T47D (cell line): ENCODE measurements at regions not wholly inside any gene's neighbourhood (a gene's known extent, or its start where the extent isn't known, plus 50 kb on each side); places are given as distances from the start of the nearest gene placed in this dataset.
"Not testable (repeated sequence)": the region's sequence is repeated elsewhere in the genome, so short reads cannot be mapped to it uniquely, and the experiment has no call there.

Source experiments
- DNase-seq, 2 experiments: peaks; one replicate each; pipeline versions ENCODE4 v3.0.0 to v3.0.0-alpha.2; 2011 to 2012; ENCODE audit warnings: low read depth in 1 of 2, low spot score in 1 of 2
- JUND ChIP-seq: IDR thresholded peaks from 2 replicates; pipeline ENCODE4 v1.6.1; 2012; ENCODE audit warnings: low read depth
- in situ Hi-C: cut with HindIII; loops from 2 replicates; pipeline ENCODE4 v1.10.0; 2016; ENCODE audit warnings: low sequenced_read_pairs, low pct_unique_long_range_greater_than_20kb

DNA sequence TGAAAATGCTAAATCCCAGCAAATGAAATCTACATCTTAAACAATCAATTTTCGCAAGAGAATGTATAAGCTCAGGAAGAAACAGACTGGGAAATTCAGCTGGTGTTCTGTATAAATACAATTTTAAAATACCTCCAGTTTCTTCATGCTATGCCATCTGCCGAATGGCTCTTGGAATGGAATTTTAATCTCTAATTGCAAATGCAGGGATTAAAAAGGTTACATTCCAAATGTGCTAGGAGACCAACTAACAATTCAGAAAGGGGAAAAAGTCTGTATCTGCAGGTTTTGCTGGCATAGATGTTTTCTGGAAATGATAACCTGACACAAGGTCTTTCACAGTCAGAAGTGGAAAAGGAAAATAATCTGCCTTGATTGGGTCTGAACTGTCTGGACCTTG is 379.7 kb downstream of the MAT2B start:
- no peak for DNase-seq
- in situ Hi-C loops: no loop called here
- TF ChIP-seq JUND: no peak

- in situ Hi-C loops: no loop called here
- no peak for DNase-seq
- TF ChIP-seq JUND: no peak
These were observed 382.4 kb downstream of the MAT2B start for GRCh38 chr5:163887854-163888253.

DNA sequence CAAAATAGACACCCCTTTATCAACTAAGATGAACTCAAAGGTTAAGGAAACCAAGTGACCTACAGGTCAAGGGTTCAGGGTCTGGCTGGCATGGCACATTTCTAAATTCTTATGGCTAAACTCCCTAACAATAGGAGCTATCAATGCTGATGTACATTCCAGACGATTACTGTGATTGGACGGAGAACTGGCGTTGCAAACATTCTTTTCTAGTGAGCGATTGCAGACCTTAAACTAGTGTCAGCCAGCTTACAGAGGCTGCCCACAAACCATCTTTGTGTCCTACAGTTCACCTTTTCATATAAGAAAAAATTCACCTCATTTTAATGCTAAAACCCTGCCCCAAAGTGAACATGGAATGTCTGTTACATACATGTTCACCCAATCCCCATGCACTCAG is 382.9 kb downstream of the MAT2B start:
- TF ChIP-seq JUND: no peak
- no peak for DNase-seq
- in situ Hi-C loops: no loop called here

DNA sequence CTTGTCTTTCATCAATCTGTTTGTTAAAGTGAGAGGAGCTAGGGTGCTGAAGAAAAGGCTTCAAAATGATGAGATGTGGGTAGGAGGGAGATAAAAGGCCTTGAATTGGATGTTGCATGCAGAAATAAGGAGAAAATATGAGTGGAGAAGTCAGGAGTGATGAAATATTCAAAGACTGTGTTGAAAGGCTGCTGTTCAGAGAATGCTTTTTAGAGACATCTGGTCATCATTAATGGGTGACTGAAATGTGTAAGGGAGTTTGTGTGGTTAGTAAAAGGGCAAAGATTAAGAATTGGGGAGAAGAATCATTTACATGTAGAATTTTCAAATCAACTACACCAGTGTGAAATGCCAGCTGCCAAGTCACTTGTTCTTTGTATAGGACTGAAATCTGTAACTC is 383.9 kb downstream of the MAT2B start:
- in situ Hi-C loops: no loop called here
- TF ChIP-seq JUND: no peak
- no peak for DNase-seq

- no peak for TF ChIP-seq JUND
- in situ Hi-C loops: no loop called here
- no peak for DNase-seq
These were observed 384.8 kb downstream of the MAT2B start for GRCh38 chr5:163890261-163890660.

GRCh38 chr5:163893281-163893680 is 387.9 kb downstream of the MAT2B start:
- in situ Hi-C loops: no loop called here
- TF ChIP-seq JUND: no peak
- no peak for DNase-seq

DNA sequence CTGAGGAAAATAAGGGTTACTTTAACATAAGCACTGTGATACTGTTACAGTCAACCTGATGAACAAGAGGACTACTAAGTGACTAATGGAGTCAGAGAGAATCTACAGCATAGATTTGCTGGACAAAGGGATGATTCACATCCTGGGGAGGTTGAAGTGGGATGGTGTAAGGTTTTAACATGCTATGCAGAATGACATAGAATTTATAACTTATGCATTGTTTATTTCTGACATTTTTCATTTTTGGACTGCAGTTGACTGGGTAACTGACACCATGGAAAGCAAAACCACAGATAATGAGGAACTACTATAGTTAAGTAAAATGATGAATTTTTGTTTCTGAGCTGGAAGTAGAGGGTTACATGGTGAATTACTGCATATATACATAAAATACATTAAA is 389.2 kb downstream of the MAT2B start:
- TF ChIP-seq JUND: no peak
- DNase-seq: no peak
- in situ Hi-C loops: no loop called here

GRCh38 chr5:163898873-163899272 is 393.5 kb downstream of the MAT2B start:
- DNase-seq: no peak
- no peak for TF ChIP-seq JUND
- in situ Hi-C loops: no loop called here

- in situ Hi-C loops, DNase-seq: not testable (repeated sequence)
These were observed 402.4 kb downstream of the MAT2B start for GRCh38 chr5:163907783-163908182.

GRCh38 chr5:163908253-163908652 is 402.8 kb downstream of the MAT2B start:
- TF ChIP-seq JUND: no peak
- in situ Hi-C loops: no loop called here
- DNase-seq: no peak

DNA sequence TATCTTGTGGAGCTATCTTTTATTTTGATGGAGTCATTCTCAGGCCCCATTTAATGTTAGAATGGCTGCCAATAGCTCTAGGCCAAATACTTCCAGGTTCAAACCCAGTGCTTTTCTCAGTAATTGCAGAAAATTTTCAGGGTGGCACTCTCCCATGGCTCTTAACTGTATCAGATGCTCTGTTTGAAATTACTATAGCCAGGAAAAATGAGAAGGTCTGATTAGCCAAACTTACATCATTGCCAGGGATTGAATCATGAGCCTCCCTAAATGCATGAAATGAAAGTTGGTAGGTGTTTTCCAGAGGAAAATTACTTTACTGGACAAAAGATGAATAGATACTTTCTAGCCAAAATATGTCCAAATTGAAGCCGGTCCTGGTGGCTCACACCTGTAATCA is 404.8 kb downstream of the MAT2B start:
- TF ChIP-seq JUND: no peak
- no peak for DNase-seq
- in situ Hi-C loops: no loop called here

DNA sequence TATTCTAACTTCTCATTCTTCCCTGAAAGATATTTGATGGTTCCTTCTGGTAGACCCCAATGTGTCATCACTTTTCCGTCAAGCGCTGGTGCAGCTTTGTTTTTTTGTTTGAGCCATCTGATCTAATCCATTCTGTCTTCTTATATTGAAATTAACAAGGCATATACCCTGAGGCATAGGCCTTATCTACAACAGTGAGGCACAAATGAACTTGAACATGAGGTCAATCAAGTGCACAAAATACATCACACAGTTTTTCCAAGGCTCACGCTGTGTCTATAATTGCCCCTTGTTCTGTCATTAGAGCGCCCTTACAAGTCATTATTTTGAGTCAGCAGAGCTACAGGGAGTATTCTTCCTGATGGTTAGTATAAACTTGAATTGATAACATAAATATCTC is 406.6 kb downstream of the MAT2B start:
- no peak for DNase-seq
- TF ChIP-seq JUND: no peak
- in situ Hi-C loops: no loop called here

GRCh38 chr5:163913548-163913947 is 408.1 kb downstream of the MAT2B start:
- no peak for TF ChIP-seq JUND
- DNase-seq: no peak
- in situ Hi-C loops: no loop called here

DNA sequence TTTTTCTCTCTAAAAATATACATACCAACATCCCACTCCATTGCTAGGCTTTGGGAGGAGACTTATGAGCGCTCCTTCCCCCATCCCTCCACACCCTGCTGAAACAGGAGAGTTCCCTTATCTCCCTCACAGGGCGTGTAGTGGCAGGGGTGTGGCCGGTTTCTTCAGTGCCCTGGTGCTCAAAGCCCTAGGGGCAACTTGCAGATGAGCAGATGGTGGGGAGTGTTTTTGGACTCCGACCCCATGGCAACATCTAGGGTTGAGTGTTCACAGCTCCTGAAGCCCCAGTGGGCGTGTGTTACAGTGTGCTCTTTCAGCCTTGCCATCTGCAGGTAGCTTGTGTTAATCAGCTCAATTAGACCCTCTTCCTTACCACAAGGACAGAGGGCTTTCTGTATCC is 409.5 kb downstream of the MAT2B start:
- TF ChIP-seq JUND: no peak
- no peak for DNase-seq
- in situ Hi-C loops: no loop called here
